Medulla oblongata (tissue), 1 donor: ENCODE measurements at regions not wholly inside any gene's neighbourhood (a gene's known extent, or its start where the extent isn't known, plus 50 kb on each side); places are given as distances from the start of the nearest gene placed in this dataset.
"Not testable (repeated sequence)": the region's sequence is repeated elsewhere in the genome, so short reads cannot be mapped to it uniquely, and the experiment has no call there.

ENCODE experiments used
- DNase-seq: peaks from one replicate; pipeline ENCODE4 v3.0.0-alpha.2; 2015; ENCODE audit errors: extremely low spot score

DNA sequence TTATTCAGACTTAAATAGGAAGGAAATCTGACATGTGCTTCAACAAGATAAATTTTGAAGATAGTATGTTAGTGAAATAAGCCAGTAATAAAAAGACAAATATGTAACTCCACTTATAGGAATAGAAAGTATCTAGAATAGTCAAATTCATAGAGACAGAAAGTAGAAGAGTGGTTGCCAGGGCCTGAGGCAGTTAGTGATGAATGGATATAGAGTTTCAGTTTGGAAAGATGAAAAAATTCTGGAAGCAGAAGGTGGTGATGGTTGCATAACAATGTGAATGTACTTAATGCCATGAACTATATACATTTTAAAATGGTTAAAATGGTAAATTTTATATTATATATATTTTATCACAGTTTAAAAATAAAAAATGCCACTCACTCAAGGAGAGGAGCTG lies 54.3 kb downstream of the HAND2 start:
- DNase-seq: no peak

GRCh38 chr4:173469622-173470021 lies 60.4 kb downstream of the HAND2 start:
- no peak for DNase-seq

DNA sequence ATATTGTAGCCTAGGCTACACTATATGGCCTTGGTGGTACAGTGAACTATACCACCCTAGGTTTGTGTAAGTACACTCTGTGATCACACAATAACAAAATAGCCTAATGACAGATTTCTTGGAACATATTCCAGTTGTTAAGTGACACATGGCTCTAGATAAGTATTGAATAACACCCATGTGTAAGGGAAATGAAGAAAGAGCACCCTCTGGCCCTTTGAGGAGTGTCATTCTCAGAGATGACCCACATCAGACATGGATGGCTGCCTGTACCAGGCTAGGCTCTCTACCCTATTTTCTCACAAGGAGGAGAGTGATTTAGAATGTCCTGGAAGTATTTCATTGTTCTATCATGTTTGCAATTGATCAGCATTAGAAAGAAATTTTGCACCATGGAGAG lies 61.7 kb downstream of the HAND2 start:
- DNase-seq: no peak

DNA sequence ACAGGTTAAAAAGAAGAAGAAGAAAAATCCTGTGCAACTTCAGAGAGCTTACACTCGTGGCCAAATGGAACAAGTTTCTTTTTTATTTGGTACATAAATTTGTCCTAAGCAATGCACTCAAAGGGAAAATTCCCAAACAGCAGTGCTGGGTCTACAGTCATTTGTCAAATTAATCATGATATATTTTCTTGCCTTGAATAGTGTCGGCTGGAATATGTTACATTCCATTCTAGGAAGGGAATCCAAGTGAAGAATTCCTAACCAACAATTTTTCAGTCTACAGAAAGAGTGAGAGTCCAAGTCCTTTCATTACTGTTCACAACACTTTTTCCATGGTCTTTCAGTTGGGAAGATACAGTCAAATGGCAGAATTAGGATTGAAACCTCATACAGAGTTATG lies 63.9 kb downstream of the HAND2 start:
- no peak for DNase-seq

DNA sequence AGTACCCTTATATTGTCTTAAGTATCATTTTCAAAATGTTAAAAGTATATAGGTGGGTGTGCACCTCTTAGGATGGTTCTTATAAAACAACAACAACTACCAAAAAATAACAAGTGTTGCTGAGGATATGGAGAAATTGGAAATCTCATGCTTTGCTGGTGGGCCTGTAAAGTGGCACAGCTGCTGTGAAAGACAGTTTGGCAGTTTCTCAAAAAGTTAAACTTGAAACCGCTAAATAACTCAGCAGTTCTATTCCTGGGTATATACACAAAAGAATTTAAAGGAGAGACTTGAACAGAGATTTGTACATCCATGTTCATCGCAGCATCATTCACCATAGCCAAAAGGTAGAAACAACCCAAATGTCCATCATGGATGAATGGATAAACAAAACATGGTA lies 65.5 kb downstream of the HAND2 start:
- DNase-seq: no peak

GRCh38 chr4:173463816-173464215 lies 64.9 kb upstream of the SCRG1 start:
- no peak for DNase-seq

DNA sequence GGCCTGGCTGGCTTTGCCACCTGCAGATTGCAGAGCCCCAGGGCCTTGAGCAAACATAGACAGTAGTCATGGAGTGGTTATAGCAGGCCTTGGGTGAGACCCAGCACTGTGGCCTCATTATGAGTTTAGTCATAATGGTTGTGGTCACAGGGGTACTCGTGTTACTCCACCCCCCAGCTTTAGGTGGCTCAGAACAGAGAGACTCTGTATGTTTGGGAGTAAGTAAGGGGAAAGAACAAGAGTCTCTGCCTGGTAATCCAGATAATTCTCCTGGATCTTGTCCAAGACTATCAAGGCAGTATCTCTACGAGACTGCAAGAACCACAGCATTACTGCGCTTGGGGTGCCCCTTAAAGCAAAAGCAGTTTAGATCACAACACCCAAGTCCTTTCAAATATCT lies 62.3 kb upstream of the SCRG1 start:
- DNase-seq: no peak

GRCh38 chr4:173459857-173460256 lies 60.9 kb upstream of the SCRG1 start:
- no peak for DNase-seq

DNA sequence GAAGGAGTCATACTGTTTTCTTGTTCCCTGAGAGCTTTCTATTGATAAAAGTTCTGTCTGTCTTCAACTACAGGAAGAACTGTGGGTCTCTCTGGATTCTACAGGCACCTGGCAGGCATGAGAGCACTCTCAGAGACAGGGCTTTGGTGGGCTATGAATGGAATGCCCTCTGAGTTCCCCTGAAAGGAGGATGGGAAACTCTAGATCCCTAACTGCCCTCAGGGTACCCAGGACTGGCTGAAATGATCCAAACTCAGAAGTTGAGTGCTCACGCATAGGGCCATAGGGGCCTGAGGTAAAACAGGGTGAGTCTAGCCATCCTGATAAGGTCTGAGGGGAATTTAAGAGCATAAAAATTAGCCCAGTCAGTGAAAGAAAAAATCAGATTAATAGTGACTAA lies 59.0 kb upstream of the SCRG1 start:
- no peak for DNase-seq

DNA sequence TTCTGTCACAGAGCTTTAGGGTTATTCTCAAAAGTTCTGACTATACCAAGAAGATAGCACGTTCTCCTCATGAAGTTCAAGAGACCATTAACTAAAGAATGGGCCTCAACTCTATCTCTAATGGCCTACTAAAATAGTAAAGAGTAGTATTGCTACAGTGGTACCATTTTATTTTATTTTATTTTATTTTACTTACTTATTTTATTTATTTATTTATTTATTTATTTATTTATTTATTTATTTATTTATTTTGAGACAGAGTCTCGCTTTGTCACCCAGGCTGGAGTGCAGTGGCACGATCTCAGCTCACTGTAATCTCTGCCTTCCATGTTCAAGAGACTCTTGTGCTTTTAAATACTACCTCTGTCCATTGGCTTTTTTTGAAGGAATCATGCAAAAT lies 52.5 kb upstream of the SCRG1 start:
- not testable (repeated sequence) for DNase-seq

- DNase-seq: no peak
These were observed 51.4 kb upstream of the SCRG1 start for GRCh38 chr4:173450281-173450680.

- DNase-seq: no peak
These were observed 50.4 kb upstream of the SCRG1 start for GRCh38 chr4:173449380-173449717.

DNA sequence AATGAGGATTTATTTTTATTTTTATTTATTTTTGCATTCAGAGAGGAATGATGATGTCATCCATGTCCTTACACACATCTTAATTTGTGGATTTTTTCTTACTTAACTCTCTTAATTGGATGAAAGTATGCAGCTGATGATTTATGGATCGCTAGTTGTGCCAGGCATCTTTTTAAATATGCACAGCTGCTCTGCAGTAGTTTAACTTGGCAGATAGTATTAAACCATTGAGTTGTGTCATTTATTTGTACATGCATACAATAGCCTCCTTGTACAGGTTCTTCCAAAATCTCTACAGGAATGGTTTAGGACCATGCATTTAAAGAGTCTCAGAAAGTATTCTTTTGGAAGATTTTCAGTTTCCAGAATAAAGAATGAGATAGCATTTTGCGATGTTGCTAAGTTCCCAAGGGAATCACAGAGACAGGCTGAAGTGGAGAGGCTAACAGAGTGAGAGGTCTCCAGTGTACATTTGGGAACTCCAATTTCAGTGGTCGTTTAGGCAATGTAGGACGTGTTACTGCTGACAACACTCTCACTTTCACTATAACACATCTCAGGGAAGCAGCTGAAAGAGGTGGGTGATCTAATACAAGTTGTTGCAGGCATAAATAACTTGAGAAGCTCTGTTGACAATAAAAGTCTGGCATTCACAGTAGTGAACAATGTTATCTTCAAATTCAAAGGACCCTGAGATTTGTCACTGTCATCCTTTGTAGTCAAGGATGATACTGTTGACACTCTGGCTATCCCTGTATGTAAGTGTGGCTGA lies 49.9 kb upstream of the SCRG1 start:
- DNase-seq: peak; percentile 28
